Neural cell (in vitro differentiated cells): ENCODE measurements at regions not wholly inside any gene's neighbourhood (a gene's known extent, or its start where the extent isn't known, plus 50 kb on each side); places are given as distances from the start of the nearest gene placed in this dataset.

ENCODE experiments used
- EP300 ChIP-seq: fragments of 450-650 bp; conservative IDR thresholded peaks from 2 replicates; pipeline ENCODE4 v1.6.1; 2014; ENCODE audit warnings: antibody characterized with exemption, mild to moderate bottlenecking, moderate library complexity; ENCODE audit not compliant: poor library complexity, severe bottlenecking
- EZH2 ChIP-seq: fragments of 200-600, 300-800 bp; shearing (Covaris generic), sonication (generic); IDR thresholded peaks from 2 replicates; pipeline ENCODE4 v1.6.1; 2014; ENCODE audit warnings: antibody characterized with exemption, low read length, borderline replicate concordance, mild to moderate bottlenecking; ENCODE audit not compliant: insufficient read depth, poor library complexity, severe bottlenecking
- RAD21 ChIP-seq: fragments of 450-650 bp; conservative IDR thresholded peaks from 2 replicates; pipeline ENCODE4 v1.6.1; 2014; ENCODE audit warnings: antibody characterized with exemption, mild to moderate bottlenecking, moderate library complexity
- TAF1 ChIP-seq: IDR thresholded peaks from 2 replicates; pipeline ENCODE4 v1.6.1; 2012; ENCODE audit warnings: low read depth
- TF ChIP-seq, protein P1 (sequence below): fragments of 450-650 bp; IDR thresholded peaks from 2 replicates; pipeline ENCODE4 v1.5.1; 2014; ENCODE audit warnings: antibody characterized with exemption, mild to moderate bottlenecking, moderate library complexity; ENCODE audit not compliant: poor library complexity, severe bottlenecking
- TF ChIP-seq, protein P2 (sequence below): IDR thresholded peaks from 2 replicates; pipeline ENCODE4 v1.6.1; 2012; ENCODE audit warnings: borderline replicate concordance

- TF ChIP-seq EP300 (no peak), TAF1 (no peak), RAD21 (no peak), EZH2 (no peak)
- TF ChIP-seq, protein P1, sequence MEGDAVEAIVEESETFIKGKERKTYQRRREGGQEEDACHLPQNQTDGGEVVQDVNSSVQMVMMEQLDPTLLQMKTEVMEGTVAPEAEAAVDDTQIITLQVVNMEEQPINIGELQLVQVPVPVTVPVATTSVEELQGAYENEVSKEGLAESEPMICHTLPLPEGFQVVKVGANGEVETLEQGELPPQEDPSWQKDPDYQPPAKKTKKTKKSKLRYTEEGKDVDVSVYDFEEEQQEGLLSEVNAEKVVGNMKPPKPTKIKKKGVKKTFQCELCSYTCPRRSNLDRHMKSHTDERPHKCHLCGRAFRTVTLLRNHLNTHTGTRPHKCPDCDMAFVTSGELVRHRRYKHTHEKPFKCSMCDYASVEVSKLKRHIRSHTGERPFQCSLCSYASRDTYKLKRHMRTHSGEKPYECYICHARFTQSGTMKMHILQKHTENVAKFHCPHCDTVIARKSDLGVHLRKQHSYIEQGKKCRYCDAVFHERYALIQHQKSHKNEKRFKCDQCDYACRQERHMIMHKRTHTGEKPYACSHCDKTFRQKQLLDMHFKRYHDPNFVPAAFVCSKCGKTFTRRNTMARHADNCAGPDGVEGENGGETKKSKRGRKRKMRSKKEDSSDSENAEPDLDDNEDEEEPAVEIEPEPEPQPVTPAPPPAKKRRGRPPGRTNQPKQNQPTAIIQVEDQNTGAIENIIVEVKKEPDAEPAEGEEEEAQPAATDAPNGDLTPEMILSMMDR, result no peak
- TF ChIP-seq, protein P2, sequence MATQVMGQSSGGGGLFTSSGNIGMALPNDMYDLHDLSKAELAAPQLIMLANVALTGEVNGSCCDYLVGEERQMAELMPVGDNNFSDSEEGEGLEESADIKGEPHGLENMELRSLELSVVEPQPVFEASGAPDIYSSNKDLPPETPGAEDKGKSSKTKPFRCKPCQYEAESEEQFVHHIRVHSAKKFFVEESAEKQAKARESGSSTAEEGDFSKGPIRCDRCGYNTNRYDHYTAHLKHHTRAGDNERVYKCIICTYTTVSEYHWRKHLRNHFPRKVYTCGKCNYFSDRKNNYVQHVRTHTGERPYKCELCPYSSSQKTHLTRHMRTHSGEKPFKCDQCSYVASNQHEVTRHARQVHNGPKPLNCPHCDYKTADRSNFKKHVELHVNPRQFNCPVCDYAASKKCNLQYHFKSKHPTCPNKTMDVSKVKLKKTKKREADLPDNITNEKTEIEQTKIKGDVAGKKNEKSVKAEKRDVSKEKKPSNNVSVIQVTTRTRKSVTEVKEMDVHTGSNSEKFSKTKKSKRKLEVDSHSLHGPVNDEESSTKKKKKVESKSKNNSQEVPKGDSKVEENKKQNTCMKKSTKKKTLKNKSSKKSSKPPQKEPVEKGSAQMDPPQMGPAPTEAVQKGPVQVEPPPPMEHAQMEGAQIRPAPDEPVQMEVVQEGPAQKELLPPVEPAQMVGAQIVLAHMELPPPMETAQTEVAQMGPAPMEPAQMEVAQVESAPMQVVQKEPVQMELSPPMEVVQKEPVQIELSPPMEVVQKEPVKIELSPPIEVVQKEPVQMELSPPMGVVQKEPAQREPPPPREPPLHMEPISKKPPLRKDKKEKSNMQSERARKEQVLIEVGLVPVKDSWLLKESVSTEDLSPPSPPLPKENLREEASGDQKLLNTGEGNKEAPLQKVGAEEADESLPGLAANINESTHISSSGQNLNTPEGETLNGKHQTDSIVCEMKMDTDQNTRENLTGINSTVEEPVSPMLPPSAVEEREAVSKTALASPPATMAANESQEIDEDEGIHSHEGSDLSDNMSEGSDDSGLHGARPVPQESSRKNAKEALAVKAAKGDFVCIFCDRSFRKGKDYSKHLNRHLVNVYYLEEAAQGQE, result no peak
Measured at GRCh38 chr1:55750628-55750995, 535.4 kb upstream of the USP24 start.
